ENCODE measurements at regions not wholly inside any gene's neighbourhood (a gene's known extent, or its start where the extent isn't known, plus 50 kb on each side); places are given as distances from the start of the nearest gene placed in this dataset.

- no peaks in the 10 kb centered on the region for H3K27me3 ChIP-seq
- no peaks in the 10 kb centered on the region for H3K9me3 ChIP-seq
- H3K27ac ChIP-seq: no peak overlapping the region
- H3K36me3 ChIP-seq: no peaks in the 10 kb centered on the region
- no peak for DNase-seq
- H3K9ac ChIP-seq (ENCODE audit: low read depth in 2 of 2, low read length in 2 of 2): no peak overlapping the region
- TF ChIP-seq CTCF (IDR thresholded peaks at IDR 0.05): no peak
- no peak overlapping the region for H3K4me3 ChIP-seq
- no peaks in the 10 kb centered on the region for H3K4me1 ChIP-seq
- intact Hi-C loops (cut with DNase I): no loop called here
These were observed 50.2 kb upstream of the CSF3R start for GRCh38 chr1:36532810-36533401.

Measured in colonic mucosa (tissue), 4 donors.